Natural killer cell (primary cell): ENCODE measurements at regions not wholly inside any gene's neighbourhood (a gene's known extent, or its start where the extent isn't known, plus 50 kb on each side); places are given as distances from the start of the nearest gene placed in this dataset.

ENCODE experiments used
- ATAC-seq, 3 donors: fragments of 150-1000 bp in 2 of 3; fragments of 200-7000 bp in 1 of 3; cut with Tn5 transposase; 1 replicate in 1 of 3; 2 replicates in 2 of 3; pipeline ENCODE4 v1.10.0; 2021; ENCODE audit warnings: mild to moderate bottlenecking in 2 of 3, moderate library complexity in 2 of 3
- DNase-seq, 2 donors: peaks; one replicate each; pipeline versions ENCODE4 v3.0.0 to v3.0.0-alpha.2; 2013 to 2021; ENCODE audit warnings: mixed read lengths in 1 of 2
- H3K27ac ChIP-seq: one replicate; pipeline ENCODE4 v1.5.1; 2013; ENCODE audit warnings: mild to moderate bottlenecking, low read length
- H3K27me3 ChIP-seq: one replicate; pipeline ENCODE4 v1.6.1; 2013; ENCODE audit warnings: low read length; ENCODE audit not compliant: control insufficient read depth, insufficient read depth
- H3K36me3 ChIP-seq: one replicate; pipeline ENCODE4 v1.6.1; 2013; ENCODE audit warnings: low read length; ENCODE audit not compliant: control insufficient read depth, insufficient read depth
- H3K4me1 ChIP-seq: one replicate; pipeline ENCODE4 v1.6.1; 2013; ENCODE audit warnings: low read length; ENCODE audit not compliant: control insufficient read depth, insufficient read depth
- H3K4me3 ChIP-seq: one replicate; pipeline ENCODE4 v1.5.1; 2013; ENCODE audit warnings: low read length
- H3K9me3 ChIP-seq: one replicate; pipeline ENCODE4 v1.6.1; 2013; ENCODE audit warnings: low read length; ENCODE audit not compliant: control insufficient read depth, insufficient read depth
- H3K27ac Mint-ChIP-seq, 2 donors: one replicate each; pipeline ENCODE4 v1.8.0; 2022; ENCODE audit warnings: mild to moderate bottlenecking in 2 of 2, mixed read lengths in 2 of 2, moderate library complexity in 1 of 2
- H3K27me3 Mint-ChIP-seq, 2 donors: one replicate each; pipeline ENCODE4 v1.8.0; 2022; ENCODE audit warnings: low read depth in 2 of 2, mixed read lengths in 2 of 2
- H3K36me3 Mint-ChIP-seq: one replicate; pipeline ENCODE4 v1.8.0; 2022; ENCODE audit warnings: mixed read lengths
- H3K4me1 Mint-ChIP-seq, 2 donors: one replicate each; pipeline ENCODE4 v1.8.0; 2022; ENCODE audit warnings: mixed read lengths in 2 of 2
- H3K4me3 Mint-ChIP-seq: one replicate; pipeline ENCODE4 v1.8.0; 2022; ENCODE audit warnings: mild to moderate bottlenecking, moderate library complexity, mixed read lengths
- H3K9me3 Mint-ChIP-seq, 2 donors: one replicate each; pipeline ENCODE4 v1.8.0; 2022; ENCODE audit warnings: mixed read lengths in 2 of 2
- CTCF ChIP-seq: fragments of 200-600 bp; IDR thresholded peaks from one replicate; pipeline ENCODE4 v1.8.0; 2022; ENCODE audit warnings: antibody characterized with exemption
- WGBS: methylation state at CpG from one replicate; pipeline ENCODE4 v1.1.7; 2013; ENCODE audit warnings: missing lambda C conversion rate; ENCODE audit not compliant: insufficient coverage; 5-methylcytosine and 5-hydroxymethylcytosine counted together
- intact Hi-C: fragments of 100-400 bp; cut with micrococcal nuclease; formaldehyde crosslinking; loops from one replicate; pipeline ENCODE4 v1.14.2; 2022

GRCh38 chr7:82567356-82567755 is 123.8 kb upstream of the CACNA2D1 start:
- ATAC-seq: no peak
- Histone ChIP-seq H3K36me3 (no peaks in the 10 kb centered on the region), H3K4me1 (peaks cover 3% of the 10 kb centered on the region), H3K27ac (no peak overlapping the region), H3K9me3 (no peaks in the 10 kb centered on the region), H3K27me3 (no peaks in the 10 kb centered on the region), H3K4me3 (no peak overlapping the region)
- no peaks in the 10 kb centered on the region for H3K4me1 Mint-ChIP-seq
- H3K9me3 Mint-ChIP-seq: no peaks in the 10 kb centered on the region
- H3K36me3 Mint-ChIP-seq: no peaks in the 10 kb centered on the region
- DNase-seq: no peak
- H3K4me3 Mint-ChIP-seq: no peak overlapping the region
- no peak overlapping the region for H3K27ac Mint-ChIP-seq
- intact Hi-C loops: no loop called here
- H3K27me3 Mint-ChIP-seq: no peaks in the 10 kb centered on the region
- no peak for TF ChIP-seq CTCF
- WGBS: 68% methylated on average over 1 of the region's 2 CpGs

GRCh38 chr7:82566752-82567151 is 123.2 kb upstream of the CACNA2D1 start:
- no peaks in the 10 kb centered on the region for H3K9me3 Mint-ChIP-seq

GRCh38 chr7:82562716-82563404 is 119.3 kb upstream of the CACNA2D1 start:
- Histone ChIP-seq H3K36me3 (no peaks in the 10 kb centered on the region), H3K27me3 (no peaks in the 10 kb centered on the region), H3K9me3 (no peaks in the 10 kb centered on the region), H3K27ac (no peak overlapping the region), H3K4me1 (no peaks in the 10 kb centered on the region), H3K4me3 (no peak overlapping the region)
- DNase-seq: no peak
- WGBS: 100% methylated on average over 2 of the region's 2 CpGs
- no peaks in the 10 kb centered on the region for H3K9me3 Mint-ChIP-seq
- no peak for TF ChIP-seq CTCF
- no peaks in the 10 kb centered on the region for H3K4me1 Mint-ChIP-seq
- no peaks in the 10 kb centered on the region for H3K36me3 Mint-ChIP-seq
- intact Hi-C loops: no loop called here
- H3K27me3 Mint-ChIP-seq: no peaks in the 10 kb centered on the region
- no peak overlapping the region for H3K27ac Mint-ChIP-seq
- ATAC-seq: no peak
- no peak overlapping the region for H3K4me3 Mint-ChIP-seq

More at GRCh38 chr7:82566752-82567151, 123.2 kb upstream of the CACNA2D1 start:
- H3K36me3 ChIP-seq: no peaks in the 10 kb centered on the region
- Mint-ChIP-seq H3K4me3 (no peak overlapping the region), H3K36me3 (no peaks in the 10 kb centered on the region), H3K27ac (no peak overlapping the region), H3K4me1 (no peaks in the 10 kb centered on the region), H3K27me3 (no peaks in the 10 kb centered on the region)
- H3K9me3 ChIP-seq: no peaks in the 10 kb centered on the region
- no peaks in the 10 kb centered on the region for H3K27me3 ChIP-seq
- no peak for TF ChIP-seq CTCF
- ATAC-seq (no peak), DNase-seq (no peak)
- 54% methylated on average over 1 of the region's 1 CpG for WGBS
- no peak overlapping the region for H3K4me3 ChIP-seq
- H3K4me1 ChIP-seq: no peaks in the 10 kb centered on the region
- H3K27ac ChIP-seq: no peak overlapping the region
- intact Hi-C loops: no loop called here
